GM19239 (cell line): ENCODE measurements at regions not wholly inside any gene's neighbourhood (a gene's known extent, or its start where the extent isn't known, plus 50 kb on each side); places are given as distances from the start of the nearest gene placed in this dataset.
A peak's percentile ranks its signal among the peaks of the same experiment; 100 is the strongest.
"Not testable (repeated sequence)": the region's sequence is repeated elsewhere in the genome, so short reads cannot be mapped to it uniquely, and the experiment has no call there.

Experiments
- DNase-seq: peaks from one replicate; pipeline ENCODE4 v3.0.0; 2011; ENCODE audit warnings: low spot score; ENCODE audit not compliant: insufficient read length
- FAIRE-seq: peaks from 2 replicates; lab custom pipeline; 2011; peaks lifted over from hg19 to GRCh38; lab: Jason Lieb, UNC

DNA sequence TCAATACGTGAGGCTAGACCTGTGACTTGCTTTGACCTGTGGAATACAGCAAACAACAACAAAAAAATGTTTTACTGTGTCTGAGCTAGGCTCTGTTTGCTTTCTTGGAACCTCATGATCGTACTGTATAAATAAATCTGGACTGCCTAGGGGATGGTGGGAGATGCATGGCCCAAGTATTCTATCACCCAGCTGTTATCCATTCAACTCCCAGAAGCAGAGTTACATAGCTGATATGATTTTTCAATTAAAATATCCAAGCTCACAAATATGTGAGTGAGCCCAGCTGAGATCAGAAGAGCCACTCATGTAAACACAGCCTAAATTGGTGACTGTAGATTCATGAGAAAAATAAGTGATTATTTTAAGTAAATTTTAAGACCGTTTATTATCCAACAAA lies 154.1 kb upstream of the THUMPD2 start:
- no peak for FAIRE-seq
- no peak for DNase-seq

- FAIRE-seq = no peak
Observed at GRCh38 chr2:39932198-39932597, 153.1 kb upstream of the THUMPD2 start.

GRCh38 chr2:39930175-39930917 lies 151.3 kb upstream of the THUMPD2 start:
- FAIRE-seq = no peak
- no peak for DNase-seq

More at GRCh38 chr2:39932198-39932597, 153.1 kb upstream of the THUMPD2 start:
- no peak for DNase-seq

DNA sequence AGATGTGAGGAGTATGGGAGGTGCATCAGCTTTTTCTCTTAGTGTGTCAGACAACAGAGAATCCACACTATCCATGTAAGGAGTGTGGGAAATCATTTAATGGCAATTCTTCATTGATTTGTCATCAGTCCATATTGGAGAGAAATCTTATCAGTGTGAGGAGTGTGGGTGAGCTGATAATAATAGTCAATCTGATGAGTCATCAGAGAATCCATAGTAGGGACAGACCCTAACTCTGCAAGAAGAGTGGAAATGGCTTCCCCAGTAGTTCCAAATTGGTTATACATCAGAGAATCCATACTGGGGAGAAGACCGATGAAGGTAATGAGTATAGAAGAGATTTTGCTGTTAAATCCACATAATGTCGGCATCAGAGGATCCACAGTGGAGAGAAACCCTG lies 150.5 kb upstream of the THUMPD2 start:
- no peak for DNase-seq
- FAIRE-seq = no peak

DNA sequence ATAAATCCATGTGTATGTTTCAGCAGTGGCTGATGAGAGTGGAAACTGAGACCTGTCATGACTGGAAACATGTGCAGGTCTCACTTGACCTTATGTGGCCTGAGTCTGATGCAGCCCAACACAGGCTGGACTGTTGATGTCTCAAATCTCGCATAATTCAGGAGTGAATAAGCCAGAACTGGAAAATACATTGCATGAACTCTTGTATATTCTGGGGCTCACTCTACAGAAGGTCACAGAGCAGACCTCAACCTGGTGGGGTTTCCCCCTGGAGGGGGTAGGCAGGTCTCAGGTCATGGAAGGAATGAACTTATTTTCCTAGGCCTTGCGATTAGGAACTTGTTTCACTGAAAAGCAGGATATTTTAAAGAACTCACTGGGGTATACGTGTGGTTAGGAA lies 146.3 kb upstream of the THUMPD2 start:
- no peak for DNase-seq
- FAIRE-seq = no peak

GRCh38 chr2:39923455-39923854 lies 144.4 kb upstream of the THUMPD2 start:
- no peak for DNase-seq
- FAIRE-seq = no peak

GRCh38 chr2:39922679-39923405 lies 143.8 kb upstream of the THUMPD2 start:
- FAIRE-seq (no peak), DNase-seq (no peak)

- FAIRE-seq (no peak), DNase-seq (no peak)
Observed at GRCh38 chr2:39920307-39920801, 141.3 kb upstream of the THUMPD2 start.

GRCh38 chr2:39919511-39920306 lies 140.7 kb upstream of the THUMPD2 start:
- FAIRE-seq = no peak
- DNase-seq = no peak

DNA sequence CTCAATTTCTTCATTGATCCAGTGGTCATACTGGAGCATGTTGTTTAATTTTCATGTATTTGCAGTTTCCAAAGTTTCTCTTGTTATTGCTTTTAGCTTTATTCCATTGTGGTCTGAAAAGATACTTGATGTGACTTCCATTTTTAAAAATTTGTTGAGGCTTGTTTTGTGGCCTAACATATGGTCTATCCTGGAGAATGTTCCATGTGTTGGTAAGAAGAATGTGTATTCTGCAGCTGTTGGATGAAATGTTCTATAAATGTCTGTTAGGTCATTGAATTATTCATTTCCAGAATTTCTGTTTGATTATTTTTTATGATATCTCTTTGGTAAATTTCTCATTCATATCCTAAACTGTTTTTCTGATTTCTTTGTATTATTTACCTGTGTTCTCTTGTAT lies 139.8 kb upstream of the THUMPD2 start:
- FAIRE-seq (no peak), DNase-seq (no peak)

GRCh38 chr2:39917371-39917770 lies 138.3 kb upstream of the THUMPD2 start:
- not testable (repeated sequence) for DNase-seq, FAIRE-seq

DNA sequence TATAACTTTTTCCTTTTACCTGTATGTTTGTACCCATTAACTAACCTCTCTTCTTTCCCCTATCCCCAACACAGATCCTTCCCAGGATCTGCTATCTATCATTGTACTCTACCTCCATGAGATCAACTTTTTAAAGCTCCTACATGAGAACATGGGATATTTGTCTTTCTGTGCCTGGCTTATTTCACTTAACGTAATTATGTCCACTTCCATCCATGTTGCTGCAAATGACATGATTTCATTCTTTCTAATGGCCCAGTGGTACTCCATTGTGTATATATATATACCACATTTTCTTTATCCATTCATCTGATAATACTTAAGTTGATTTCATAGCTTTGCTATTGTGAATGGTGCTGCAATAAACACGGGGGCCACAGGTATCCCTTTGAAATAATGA lies 135.9 kb upstream of the THUMPD2 start:
- DNase-seq (no peak), FAIRE-seq (no peak)

GRCh38 chr2:39913648-39914461 lies 134.8 kb upstream of the THUMPD2 start:
- peak; percentile 8 for DNase-seq
- FAIRE-seq = peak; percentile 26

DNA sequence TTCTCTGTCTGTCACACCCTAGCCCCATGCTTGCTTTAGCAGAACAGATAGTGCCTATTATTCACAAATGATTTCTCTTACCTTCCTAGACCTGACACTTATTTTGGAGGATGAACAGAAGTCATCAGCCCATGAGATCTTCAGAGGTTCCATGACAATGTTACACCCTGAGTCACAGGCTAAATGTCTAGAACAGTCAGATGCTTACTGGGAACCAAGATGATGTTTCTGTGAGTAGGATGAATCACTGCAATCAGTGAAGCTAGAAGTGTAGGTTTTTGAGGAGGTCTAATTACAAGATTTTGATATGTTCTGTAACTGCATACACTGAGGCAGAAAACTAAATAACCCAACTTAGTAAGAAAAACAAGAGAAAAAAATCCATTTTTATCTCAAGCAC lies 123.0 kb upstream of the THUMPD2 start:
- no peak for DNase-seq
- FAIRE-seq = no peak

- FAIRE-seq = no peak
- no peak for DNase-seq
Observed at GRCh38 chr2:39898934-39899333, 119.9 kb upstream of the THUMPD2 start.

DNA sequence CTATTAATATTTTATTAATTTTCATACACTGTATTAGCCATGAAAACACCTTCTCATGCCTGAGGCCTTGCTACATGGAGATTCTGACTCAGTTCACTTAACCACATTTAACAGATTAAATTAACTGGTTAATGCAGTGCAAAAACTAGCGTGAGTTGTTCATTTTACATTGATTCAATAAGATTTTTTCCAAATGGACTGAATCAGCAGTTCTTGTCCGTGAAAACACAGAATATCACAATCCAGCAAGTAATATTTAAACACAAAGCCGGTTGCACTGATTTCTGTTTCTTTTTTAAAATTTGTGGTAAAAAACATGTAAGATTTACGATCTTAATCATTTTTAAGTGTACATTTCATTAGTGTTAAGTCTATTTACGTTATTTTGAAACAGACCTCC lies 118.2 kb upstream of the THUMPD2 start:
- no peak for DNase-seq
- no peak for FAIRE-seq

DNA sequence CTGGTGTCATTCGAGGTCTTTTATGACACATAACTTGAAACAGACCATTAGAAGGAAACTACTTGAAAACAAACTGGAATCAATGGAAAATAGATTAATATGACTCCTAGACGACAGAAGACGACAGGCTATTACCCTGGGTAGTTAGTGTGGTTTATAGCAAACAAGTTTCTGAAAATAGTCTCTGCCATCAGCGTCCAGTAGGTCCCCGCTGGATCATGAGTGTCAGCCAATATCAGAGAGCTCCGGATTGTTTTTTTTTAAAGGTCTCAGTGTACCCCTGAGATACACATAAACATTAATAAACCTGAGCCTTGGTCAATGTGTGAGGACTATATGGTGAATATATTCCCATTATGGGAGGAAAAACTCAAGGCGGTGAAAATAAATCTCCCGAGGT lies 115.0 kb upstream of the THUMPD2 start:
- FAIRE-seq (no peak), DNase-seq (no peak)

- DNase-seq (no peak), FAIRE-seq (no peak)
Observed at GRCh38 chr2:39893616-39894015, 114.6 kb upstream of the THUMPD2 start.

GRCh38 chr2:39881948-39882347 lies 102.9 kb upstream of the THUMPD2 start:
- DNase-seq (no peak), FAIRE-seq (no peak)

DNA sequence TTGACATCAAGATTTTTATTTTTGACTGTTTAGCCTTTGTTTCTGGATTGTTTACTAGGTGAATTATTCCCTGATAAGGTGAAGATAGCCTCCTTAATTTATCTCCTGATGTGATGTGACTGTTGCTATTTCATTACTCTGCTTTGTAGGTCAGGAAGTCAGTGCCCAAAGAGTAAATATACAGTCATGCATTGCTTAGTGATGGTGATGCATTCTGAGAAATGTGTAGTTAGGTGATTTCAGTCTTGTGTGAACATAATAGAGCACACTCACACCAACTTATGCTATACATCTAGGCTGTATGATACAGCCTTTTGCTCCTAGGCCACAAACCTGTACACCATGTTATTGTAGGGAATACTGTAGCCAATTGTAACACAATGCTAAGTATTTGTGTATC lies 102.4 kb upstream of the THUMPD2 start:
- DNase-seq (no peak), FAIRE-seq (no peak)
